Liver (tissue), 8 donors: ENCODE measurements at regions not wholly inside any gene's neighbourhood (a gene's known extent, or its start where the extent isn't known, plus 50 kb on each side); places are given as distances from the start of the nearest gene placed in this dataset.

Experiments
- DNase-seq: peaks from one replicate; pipeline ENCODE4 v3.0.0-alpha.2; 2017; ENCODE audit warnings: low spot score
- H3K27ac ChIP-seq, 2 donors: one replicate each; pipeline ENCODE4 v1.7.0; 2013; ENCODE audit warnings: inconsistent platforms in 2 of 2, low read length in 2 of 2, control low read depth in 1 of 2, low read depth in 1 of 2, mild to moderate bottlenecking in 1 of 2
- H3K27me3 ChIP-seq, 4 donors: one replicate each; pipeline versions ENCODE4 v1.6.1 to v1.7.0; 2013; ENCODE audit warnings: low read length in 3 of 4, inconsistent platforms in 1 of 4, mild to moderate bottlenecking in 1 of 4, moderate library complexity in 1 of 4; ENCODE audit not compliant: control insufficient read depth in 4 of 4, insufficient read depth in 4 of 4
- H3K36me3 ChIP-seq, 4 donors: one replicate each; pipeline versions ENCODE4 v1.6.1 to v1.7.0; 2013; ENCODE audit warnings: low read length in 3 of 4, mild to moderate bottlenecking in 3 of 4, low read depth in 1 of 4, moderate library complexity in 1 of 4; ENCODE audit not compliant: control insufficient read depth in 4 of 4, insufficient read depth in 3 of 4
- H3K4me1 ChIP-seq, 4 donors: one replicate each; pipeline versions ENCODE4 v1.6.1 to v1.7.0; 2013; ENCODE audit warnings: low read length in 3 of 4, mild to moderate bottlenecking in 3 of 4, moderate library complexity in 1 of 4; ENCODE audit not compliant: control insufficient read depth in 4 of 4, insufficient read depth in 4 of 4
- H3K4me3 ChIP-seq, 3 donors: one replicate each; pipeline versions ENCODE4 v1.6.1 to v1.7.0; 2013; ENCODE audit warnings: low read length in 3 of 3, control low read depth in 1 of 3, low read depth in 1 of 3, mild to moderate bottlenecking in 1 of 3
- H3K9ac ChIP-seq, 2 donors: one replicate each; pipeline ENCODE4 v1.7.0; 2013; ENCODE audit warnings: low read length in 2 of 2, mild to moderate bottlenecking in 2 of 2, moderate library complexity in 2 of 2, control low read depth in 1 of 2, low read depth in 1 of 2
- H3K9me3 ChIP-seq, 4 donors: one replicate each; pipeline versions ENCODE4 v1.6.1 to v1.7.0; 2013; ENCODE audit warnings: low read length in 3 of 4; ENCODE audit not compliant: control insufficient read depth in 4 of 4
- ATF3 ChIP-seq: IDR thresholded peaks from 2 replicates; pipeline ENCODE4 v1.6.1; 2016; ENCODE audit warnings: antibody characterized with exemption
- CTCF ChIP-seq: fragments of 150-350 bp; IDR thresholded peaks from 2 replicates; pipeline ENCODE4 v1.5.1; 2017; ENCODE audit warnings: improper control_type of control experiment, low read depth, low read length; ENCODE audit not compliant: missing input control
- EGR1 ChIP-seq, 2 donors: IDR thresholded peaks; 2 replicates each; pipeline ENCODE4 v1.6.1; 2016 to 2018; ENCODE audit warnings: antibody characterized with exemption in 2 of 2, low read depth in 2 of 2
- FOXA1 ChIP-seq: IDR thresholded peaks from 2 replicates; pipeline ENCODE4 v1.6.1; 2016; ENCODE audit warnings: antibody characterized with exemption
- FOXA2 ChIP-seq: IDR thresholded peaks from 2 replicates; pipeline ENCODE4 v1.6.1; 2016; ENCODE audit warnings: antibody characterized with exemption
- GABPA ChIP-seq, 2 donors: IDR thresholded peaks in 1 of 2; conservative IDR thresholded peaks in 1 of 2; 2 replicates each; pipeline ENCODE4 v1.6.1; 2016; ENCODE audit warnings: antibody characterized with exemption in 2 of 2, mild to moderate bottlenecking in 1 of 2, moderate library complexity in 1 of 2
- HNF4A ChIP-seq, 2 donors: conservative IDR thresholded peaks; 2 replicates each; pipeline ENCODE4 v1.6.1; 2016; ENCODE audit warnings: antibody characterized with exemption in 2 of 2, mild to moderate bottlenecking in 2 of 2
- HNF4G ChIP-seq: IDR thresholded peaks from 2 replicates; pipeline ENCODE4 v1.6.1; 2016; ENCODE audit warnings: antibody characterized with exemption
- JUND ChIP-seq, 2 donors: IDR thresholded peaks; 2 replicates each; pipeline ENCODE4 v1.6.1; 2016; ENCODE audit warnings: antibody characterized with exemption in 2 of 2
- MAX ChIP-seq: IDR thresholded peaks from 2 replicates; pipeline ENCODE4 v1.6.1; 2016; ENCODE audit warnings: antibody characterized with exemption
- NR2F2 ChIP-seq: IDR thresholded peaks from 2 replicates; pipeline ENCODE4 v1.6.1; 2016; ENCODE audit warnings: antibody characterized with exemption
- RAD21 ChIP-seq, 2 donors: IDR thresholded peaks; 2 replicates each; pipeline ENCODE4 v1.6.1; 2016; ENCODE audit warnings: antibody characterized with exemption in 2 of 2, mild to moderate bottlenecking in 2 of 2
- REST ChIP-seq: IDR thresholded peaks from 2 replicates; pipeline ENCODE4 v1.6.1; 2016; ENCODE audit warnings: antibody characterized with exemption, mild to moderate bottlenecking
- RXRA ChIP-seq, 2 donors: IDR thresholded peaks; 2 replicates each; pipeline ENCODE4 v1.6.1; 2017 to 2018; ENCODE audit warnings: antibody characterized with exemption in 2 of 2, mild to moderate bottlenecking in 1 of 2
- SP1 ChIP-seq: IDR thresholded peaks from 2 replicates; pipeline ENCODE4 v1.6.1; 2018; ENCODE audit warnings: antibody characterized with exemption, mild to moderate bottlenecking
- TAF1 ChIP-seq: conservative IDR thresholded peaks from 2 replicates; pipeline ENCODE4 v1.6.1; 2016; ENCODE audit warnings: antibody characterized with exemption, mild to moderate bottlenecking
- YY1 ChIP-seq: IDR thresholded peaks from 2 replicates; pipeline ENCODE4 v1.6.1; 2016; ENCODE audit warnings: antibody characterized with exemption, mild to moderate bottlenecking
- ZBTB33 ChIP-seq: IDR thresholded peaks from 2 replicates; pipeline ENCODE4 v1.6.1; 2016; ENCODE audit warnings: antibody characterized with exemption
- WGBS: extraction: QIAGEN DNeasy Blood & Tissue Kit; methylation state at CpG from one replicate; pipeline ENCODE4 v1.1.7; 2013; 5-methylcytosine and 5-hydroxymethylcytosine counted together
- donor health status: healthy.
- donor health status: healthy.
- donor health status: healthy.
- donor health status: healthy.
- donor health status: healthy.

- no peaks in the 10 kb centered on the region for H3K9me3 ChIP-seq
- TF ChIP-seq RAD21 (IDR thresholded peaks at IDR 0.05) (no peak), HNF4A (conservative IDR thresholded peaks at IDR 0.05) (no peak), JUND (IDR thresholded peaks at IDR 0.05) (no peak), MAX (no peak)
- peaks cover 0 to 7% (median 2%) of the 10 kb centered on the region in 4 donors for H3K4me1 ChIP-seq
- H3K36me3 ChIP-seq, result no peaks in the 10 kb centered on the region
- H3K27me3 ChIP-seq, result no peaks in the 10 kb centered on the region
- no peak for DNase-seq
- no peak overlapping the region for H3K4me3 ChIP-seq
- peak overlapping the region in 1 of 2 donors; percentile 37 for H3K27ac ChIP-seq
- H3K9ac ChIP-seq, result no peak overlapping the region
- 70% methylated on average over 5 of the region's 5 CpGs for WGBS
Measured at GRCh38 chrX:41019041-41019392, 66.2 kb upstream of the USP9X start.

GRCh38 chrX:41022566-41022965 lies 62.7 kb upstream of the USP9X start:
- peak overlapping the region; percentile 48 to 69 for H3K27ac ChIP-seq
- TF ChIP-seq MAX, result peak; percentile 49
- TF ChIP-seq REST, result no peak
- TF ChIP-seq GABPA (IDR thresholded peaks at IDR 0.05 in 1 of 2, conservative IDR thresholded peaks at IDR 0.05 in 1 of 2), result no peak
- TF ChIP-seq NR2F2, result no peak
- TF ChIP-seq ATF3, result peak; percentile 99
- TF ChIP-seq RXRA (IDR thresholded peaks at IDR 0.05), result peak; percentile 54 to 77
- peak; percentile 23 for TF ChIP-seq ZBTB33
- no peak for TF ChIP-seq CTCF
- TF ChIP-seq EGR1 (IDR thresholded peaks at IDR 0.05; ENCODE audit: low read depth in 2 of 2), result no peak
- peak; percentile 14 to 20 for TF ChIP-seq RAD21 (IDR thresholded peaks at IDR 0.05)
- TF ChIP-seq HNF4A (conservative IDR thresholded peaks at IDR 0.05), result peak; percentile 91 to 94
- peak; percentile 7 for TF ChIP-seq FOXA2
- no peak for TF ChIP-seq TAF1
- TF ChIP-seq HNF4G, result peak; percentile 50
- no peak for TF ChIP-seq FOXA1
- TF ChIP-seq SP1, result peak; percentile 67
- peak; percentile 98 to 99 for TF ChIP-seq JUND (IDR thresholded peaks at IDR 0.05)
- peak; percentile 71 for TF ChIP-seq YY1
- H3K4me3 ChIP-seq, result no peak overlapping the region
- H3K4me1 ChIP-seq, result peaks cover 0 to 5% (median 4%) of the 10 kb centered on the region in 4 donors
- no peaks in the 10 kb centered on the region for H3K36me3 ChIP-seq
- no peaks in the 10 kb centered on the region for H3K27me3 ChIP-seq
- no peak for DNase-seq
- H3K9me3 ChIP-seq, result no peaks in the 10 kb centered on the region
- H3K9ac ChIP-seq, result no peak overlapping the region
- 20% methylated on average over 1 of the region's 1 CpG for WGBS
